Stimulated activated CD8-positive, alpha-beta memory T cell treated with anti-CD3 and anti-CD28 coated beads, Interleukin-15, amount 100 ng/mL, for 48 hours (primary cell): ENCODE measurements at regions not wholly inside any gene's neighbourhood (a gene's known extent, or its start where the extent isn't known, plus 50 kb on each side); places are given as distances from the start of the nearest gene placed in this dataset.
"Not testable (repeated sequence)": the region's sequence is repeated elsewhere in the genome, so short reads cannot be mapped to it uniquely, and the experiment has no call there.

Source experiments
- DNase-seq, 2 donors: peaks; one replicate each; pipeline ENCODE4 v3.0.0-alpha.2; 2020; ENCODE audit warnings: low read depth in 2 of 2

DNA sequence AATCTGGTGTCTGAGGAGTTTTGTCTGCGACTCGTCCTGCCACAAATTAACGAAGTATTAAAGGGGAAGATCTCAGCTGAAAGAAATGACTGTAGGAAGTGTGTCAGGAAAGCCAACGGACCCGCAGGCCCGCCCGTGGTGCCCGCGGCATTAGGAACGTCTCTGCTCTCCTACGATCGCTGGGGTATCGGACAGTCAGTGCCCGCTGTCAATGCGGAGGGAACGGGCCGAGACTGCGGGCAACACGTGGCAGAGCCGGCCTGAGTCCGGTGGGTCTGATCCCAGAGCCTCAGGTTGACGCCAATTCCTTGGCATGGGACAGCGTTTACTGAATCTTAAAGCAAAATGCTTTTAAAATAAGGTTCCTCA, 128.7 kb downstream of the KBTBD2 start:
- DNase-seq: no peak

DNA sequence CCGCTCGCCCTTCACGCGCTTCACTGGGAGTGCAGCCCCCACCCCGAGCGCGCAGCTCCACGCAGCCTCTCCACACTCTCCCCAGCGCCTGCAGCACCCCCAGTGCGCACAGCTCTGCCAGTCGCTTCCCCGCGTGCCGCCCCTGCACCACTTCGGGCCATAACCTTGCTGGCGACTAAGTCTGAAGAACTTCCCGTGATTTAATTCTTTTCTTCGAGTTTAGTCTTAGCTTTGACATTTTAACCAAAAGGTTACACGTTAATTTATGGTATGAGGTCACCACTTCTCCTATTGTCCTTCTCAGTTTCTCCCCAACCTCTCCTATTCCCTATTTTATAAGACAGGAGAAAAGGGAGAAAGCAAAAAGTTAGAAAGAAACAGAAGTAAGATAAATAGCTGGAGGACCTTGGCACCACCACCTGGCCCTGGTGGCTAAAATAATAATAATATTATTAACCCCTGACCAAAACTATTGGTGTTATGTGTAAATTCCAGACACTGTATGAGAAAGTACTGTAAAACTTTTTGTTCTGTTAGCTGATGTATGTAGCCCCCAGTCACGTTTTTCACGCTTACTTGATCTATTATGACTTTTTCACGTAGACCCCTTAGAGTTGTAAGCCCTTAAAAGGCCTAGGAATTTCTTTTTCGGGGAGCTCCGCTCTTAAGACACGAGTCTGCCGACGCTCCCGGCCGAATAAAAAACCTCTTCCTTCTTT, 129.2 kb downstream of the KBTBD2 start:
- not testable (repeated sequence) for DNase-seq

DNA sequence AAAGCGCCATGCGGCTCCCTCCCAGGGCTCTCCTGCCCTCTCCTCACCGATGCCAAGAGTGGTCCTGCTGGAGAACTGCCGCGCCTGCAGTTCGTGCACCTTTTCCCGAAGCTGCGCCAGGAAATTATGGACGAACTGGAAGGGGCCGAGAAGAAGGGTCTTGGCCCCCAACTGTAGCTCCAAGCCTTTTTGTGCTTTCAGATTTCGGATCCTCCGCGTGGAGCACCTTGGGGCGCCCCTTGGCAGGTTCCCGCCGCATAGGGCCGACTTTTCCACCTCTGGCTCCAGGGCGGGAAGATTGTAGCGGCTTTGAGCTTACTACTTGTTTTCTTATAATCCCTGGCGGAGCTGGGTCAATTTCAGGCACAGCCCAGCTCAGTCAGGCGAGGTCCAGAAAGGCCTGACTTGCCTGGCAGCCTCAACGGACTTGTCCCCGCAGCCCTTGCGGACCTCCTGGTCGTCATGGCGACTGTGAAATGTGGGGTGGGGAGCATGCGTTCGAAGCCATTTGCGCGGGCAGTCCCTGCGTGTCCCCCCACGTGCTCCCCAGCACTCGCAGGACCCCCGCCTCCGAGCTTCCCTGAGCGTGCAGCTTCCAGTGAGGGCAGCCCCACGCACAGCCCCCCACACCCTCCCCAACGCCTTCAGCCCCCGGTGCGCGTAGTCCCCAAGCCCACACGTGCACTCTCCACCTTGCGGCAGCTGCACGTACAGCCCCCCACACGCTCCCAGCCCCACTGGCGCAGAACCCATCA, 129.9 kb downstream of the KBTBD2 start:
- DNase-seq: no peak

GRCh38 chr7:32760755-32761154, 130.8 kb downstream of the KBTBD2 start:
- DNase-seq: not testable (repeated sequence)

GRCh38 chr7:32759859-32760258, 131.7 kb downstream of the KBTBD2 start:
- not testable (repeated sequence) for DNase-seq

DNA sequence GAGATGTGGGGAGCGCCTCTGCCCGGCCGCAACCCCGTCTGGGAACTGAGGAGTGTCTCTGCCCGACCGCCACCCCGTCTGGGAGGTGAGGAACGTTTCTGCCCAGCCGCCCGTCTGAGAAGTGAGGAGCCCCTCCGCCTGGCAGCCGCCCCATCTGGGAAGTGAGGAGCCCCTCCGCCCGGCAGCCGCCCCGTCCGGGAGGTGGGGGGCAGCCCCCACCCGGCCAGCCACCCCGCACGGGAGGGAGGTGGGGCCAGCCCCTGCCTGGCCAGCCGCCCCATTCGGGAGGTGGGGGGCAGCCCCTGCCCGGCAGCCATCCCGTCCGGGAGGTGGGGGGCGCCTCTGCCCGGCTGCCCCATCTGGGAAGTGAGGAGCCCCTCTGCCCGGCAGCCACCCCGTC, 137.7 kb downstream of the KBTBD2 start:
- DNase-seq: not testable (repeated sequence)

DNA sequence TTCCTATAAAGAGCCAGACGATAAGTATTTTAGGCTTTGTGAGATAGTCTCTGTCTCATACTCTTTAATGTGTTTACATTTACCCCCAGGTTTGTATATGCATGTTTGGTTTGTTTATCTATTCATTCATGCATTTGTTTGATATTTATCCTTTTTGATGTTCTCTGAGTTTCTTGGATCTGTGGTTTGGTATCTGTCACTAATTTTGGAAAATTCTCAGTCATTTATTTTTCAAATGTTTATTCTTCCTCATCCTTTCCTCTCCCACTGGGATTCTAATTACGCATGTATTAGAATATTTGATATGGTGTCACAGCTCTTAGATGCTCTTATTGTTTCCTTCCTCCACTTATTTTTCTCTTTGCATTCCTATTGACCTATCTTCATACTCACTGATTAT, 143.2 kb downstream of the KBTBD2 start:
- not testable (repeated sequence) for DNase-seq

DNA sequence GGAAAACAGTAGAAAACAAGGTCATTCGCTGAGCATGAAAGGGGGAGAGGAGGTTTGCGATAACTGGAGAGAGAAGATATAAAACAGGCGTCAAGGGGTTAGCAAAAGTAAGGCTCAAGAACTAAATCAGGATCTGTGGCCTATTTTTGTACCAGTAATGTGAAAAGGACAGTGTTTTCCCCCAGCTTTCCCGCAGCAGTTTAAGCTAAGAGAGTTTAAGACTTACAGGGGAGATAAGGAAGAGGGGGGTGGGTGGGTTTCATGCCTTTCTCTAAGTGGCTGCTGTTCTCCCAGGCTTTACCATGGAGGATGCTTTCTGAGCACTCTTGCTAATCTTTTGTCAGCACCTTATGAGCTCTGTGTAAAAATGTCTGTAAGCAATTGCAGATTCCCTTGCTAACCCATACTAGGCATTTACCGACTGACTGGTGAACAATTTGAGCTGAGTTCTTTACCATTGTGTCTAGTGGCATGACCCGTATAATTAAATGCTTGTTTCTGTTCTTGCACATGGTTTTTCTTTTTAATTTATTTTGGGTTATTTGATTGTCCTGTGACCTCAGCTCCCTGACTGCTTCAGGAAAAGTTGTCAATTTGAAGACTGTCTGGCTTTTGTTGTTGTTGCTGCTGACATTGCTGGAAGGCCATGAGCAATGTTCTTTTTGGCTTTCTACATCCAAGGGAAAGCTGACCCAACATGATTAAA, 144.0 kb downstream of the KBTBD2 start:
- DNase-seq: not testable (repeated sequence)

DNA sequence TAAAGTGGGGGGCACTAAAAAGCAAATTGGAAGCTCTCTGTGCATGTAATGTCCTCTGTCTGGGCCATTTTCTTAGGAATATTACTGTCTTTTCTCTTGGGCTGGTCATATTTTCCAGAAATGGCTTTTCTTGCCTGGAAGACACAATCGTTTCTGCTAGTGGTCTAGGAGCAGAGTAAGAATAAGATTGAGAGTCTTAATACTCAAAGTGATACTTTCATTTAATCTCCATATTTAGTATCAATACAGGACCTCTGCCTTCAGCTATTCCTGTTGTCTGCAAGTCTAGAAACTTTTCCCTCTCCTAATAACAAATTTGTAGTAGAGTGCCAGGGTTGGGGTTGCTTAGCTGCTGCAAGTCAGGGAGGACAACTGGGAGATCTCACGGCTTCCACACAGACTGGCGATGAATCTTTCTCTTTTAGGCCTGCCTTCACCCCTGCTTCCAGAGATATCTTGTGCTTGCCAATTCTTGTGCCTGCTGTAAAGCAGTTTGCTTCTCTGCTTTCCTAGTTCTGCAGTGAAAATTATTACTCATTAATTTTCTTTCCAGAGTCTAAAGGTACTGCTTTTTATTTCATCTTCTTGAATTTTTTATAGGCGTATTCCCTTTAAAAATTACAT, 149.6 kb downstream of the KBTBD2 start:
- DNase-seq: not testable (repeated sequence)

DNA sequence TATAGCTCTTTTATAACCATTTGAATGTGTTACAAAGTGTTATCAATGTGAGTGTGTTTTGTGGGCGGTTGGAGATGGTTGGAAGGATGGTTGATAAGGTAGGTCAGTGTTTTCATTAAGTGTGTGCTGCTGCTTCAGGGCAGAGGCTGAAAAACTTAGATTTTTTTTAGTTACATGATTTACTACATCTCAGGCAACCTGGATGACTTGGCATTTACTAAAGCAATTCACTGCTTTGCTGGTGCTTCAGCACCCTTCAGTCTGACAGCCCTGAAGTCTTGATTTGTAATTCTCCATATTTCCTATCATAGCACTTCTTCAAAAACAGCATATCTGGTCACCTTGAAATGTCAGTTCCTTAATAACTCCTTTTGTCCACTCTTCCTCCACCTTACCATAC, 151.8 kb downstream of the KBTBD2 start:
- not testable (repeated sequence) for DNase-seq

DNA sequence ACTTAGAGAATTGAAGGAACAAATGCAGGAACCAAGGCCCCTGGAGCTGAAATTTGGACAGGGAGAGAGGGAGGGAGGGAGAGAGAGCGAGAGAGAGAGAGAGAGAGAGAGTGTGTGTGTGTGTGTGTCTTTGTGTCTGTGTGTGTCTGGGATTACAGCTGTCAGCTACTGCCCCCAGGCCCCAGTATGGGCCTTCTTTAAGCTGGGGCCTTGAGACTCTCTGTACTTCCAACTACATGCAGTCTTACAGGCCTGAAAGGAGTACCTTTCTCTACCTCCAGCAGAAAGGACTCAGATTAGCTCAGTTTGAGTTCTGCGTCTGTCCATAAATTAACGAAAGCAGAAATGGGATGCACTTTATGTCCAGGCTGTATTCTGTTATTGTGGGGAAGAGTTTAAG, 153.2 kb downstream of the KBTBD2 start:
- DNase-seq: not testable (repeated sequence)

DNA sequence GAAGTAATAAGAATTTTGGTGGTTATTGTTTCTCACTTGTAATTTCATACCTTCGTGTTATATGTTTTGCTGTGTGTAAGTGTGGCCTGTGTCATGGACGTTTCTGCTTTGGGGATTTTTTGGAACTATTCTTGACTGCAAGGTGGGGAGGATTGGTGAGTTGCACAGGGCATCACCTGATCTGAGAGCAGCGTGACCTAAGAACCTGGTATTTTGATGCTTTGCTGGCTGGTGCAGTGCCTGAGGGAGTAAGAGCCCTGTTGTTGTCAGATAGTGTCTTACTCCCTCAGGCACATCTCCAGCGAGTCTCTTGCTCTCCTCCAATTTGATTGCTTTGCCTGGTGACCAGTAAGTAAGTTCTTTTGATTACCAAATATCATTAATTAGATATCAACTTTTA, 158.8 kb downstream of the KBTBD2 start:
- not testable (repeated sequence) for DNase-seq

DNA sequence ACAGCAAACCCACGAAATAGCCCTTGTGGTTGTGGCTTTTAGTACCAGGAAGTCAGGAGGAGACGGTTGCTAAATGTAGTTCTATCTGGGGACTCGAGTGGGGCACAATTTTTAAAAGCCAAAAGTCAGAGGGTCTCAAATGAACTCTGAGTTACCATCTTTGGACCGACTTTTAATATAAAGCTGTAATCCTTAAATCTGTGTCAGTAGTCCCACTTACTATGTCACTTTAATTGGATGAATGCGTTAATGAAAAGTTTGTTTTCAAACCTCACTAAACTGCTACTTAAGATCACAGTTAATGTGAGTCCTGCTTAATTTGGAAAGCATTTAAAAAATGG, 162.3 kb downstream of the KBTBD2 start:
- DNase-seq: not testable (repeated sequence)

DNA sequence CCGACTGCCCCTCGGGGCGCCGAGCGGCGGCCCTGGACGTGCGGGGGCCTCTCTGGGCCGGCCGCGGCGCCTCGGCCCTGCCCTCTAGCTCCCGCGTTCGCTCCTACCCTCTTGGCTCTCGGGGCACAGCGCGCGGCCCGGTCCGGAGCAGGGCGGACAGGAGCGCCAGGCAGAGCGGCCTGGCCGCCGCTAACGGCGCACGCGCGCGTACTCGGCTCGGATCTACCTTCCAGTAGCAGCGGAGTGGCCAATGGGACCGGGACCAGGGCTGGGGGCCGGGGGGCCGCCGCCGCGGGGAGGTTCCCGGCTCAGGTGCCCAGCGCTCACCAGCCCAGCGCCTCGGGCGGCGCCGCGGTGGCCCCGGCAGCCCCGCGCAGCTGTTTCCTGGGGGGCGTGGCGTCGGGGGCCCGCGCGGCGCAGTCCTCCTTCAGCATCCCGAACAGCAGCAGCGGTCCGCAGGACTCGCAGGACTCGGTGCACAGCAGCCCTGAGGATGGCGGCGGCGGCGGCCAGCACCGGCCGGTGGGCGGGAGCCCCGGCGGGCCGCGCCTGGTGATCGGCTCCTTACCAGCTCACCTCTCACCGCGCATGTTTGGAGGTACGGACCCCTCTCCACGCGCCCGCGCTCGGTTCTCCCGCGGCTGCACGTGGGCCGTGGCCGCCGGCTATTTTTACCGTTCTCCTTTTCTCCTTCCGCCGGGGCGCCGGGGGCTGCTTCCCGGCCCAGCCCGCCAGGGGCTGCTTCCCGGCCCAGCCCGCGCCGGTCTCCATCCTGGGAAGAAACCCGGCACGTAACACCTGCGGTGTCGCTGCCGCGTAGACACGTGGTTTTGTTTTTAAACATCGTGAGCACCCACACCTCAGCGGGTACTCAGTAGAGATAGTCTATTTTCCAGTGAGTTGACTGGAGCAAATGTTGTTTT, 162.9 kb downstream of the KBTBD2 start:
- DNase-seq: peak; percentile 10 to 25

DNA sequence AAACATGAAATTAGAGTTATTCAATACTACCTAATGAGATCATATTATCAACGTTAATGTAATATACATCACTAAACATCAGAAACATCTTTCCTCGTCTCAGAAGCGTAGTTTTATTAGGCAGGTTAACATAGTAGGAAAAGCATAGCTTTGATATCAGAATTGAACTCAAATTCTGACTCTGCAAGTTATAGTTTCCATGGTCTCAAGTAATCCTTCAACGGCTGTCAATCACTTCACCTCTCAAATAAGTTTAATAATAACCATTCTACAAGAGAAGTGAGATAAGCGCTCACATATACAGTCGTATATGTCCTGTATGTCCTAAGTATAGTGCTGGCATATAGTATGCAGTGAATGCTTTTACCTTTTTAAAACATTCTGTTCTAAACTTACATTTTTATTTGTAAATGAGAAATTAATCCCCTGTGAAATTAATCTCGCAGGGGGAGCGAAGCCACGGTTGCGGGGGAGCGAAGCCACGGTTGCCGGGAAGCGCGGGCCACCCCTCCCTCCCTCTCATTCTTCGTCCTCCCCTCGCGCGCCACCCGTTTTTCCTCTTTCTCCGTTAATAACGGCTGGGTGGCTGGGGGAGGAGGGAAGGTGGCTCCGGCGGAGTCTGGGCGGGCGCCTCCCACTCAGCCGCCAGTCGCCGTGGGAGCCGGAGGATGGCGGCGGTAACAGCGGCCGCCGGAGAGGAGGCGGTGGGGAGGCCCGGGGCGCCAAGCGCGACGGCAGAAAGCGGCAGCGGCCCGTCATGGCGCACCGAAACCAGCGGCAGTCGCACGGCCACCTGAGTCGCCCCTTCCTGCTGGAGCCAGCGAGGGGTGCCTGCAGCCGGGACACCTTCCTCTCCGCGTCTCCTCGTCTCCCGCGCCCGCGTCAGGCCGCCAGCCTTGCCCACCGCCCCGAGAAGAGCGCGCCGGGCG, 163.8 kb downstream of the KBTBD2 start:
- peak; percentile 13 to 20 for DNase-seq

DNA sequence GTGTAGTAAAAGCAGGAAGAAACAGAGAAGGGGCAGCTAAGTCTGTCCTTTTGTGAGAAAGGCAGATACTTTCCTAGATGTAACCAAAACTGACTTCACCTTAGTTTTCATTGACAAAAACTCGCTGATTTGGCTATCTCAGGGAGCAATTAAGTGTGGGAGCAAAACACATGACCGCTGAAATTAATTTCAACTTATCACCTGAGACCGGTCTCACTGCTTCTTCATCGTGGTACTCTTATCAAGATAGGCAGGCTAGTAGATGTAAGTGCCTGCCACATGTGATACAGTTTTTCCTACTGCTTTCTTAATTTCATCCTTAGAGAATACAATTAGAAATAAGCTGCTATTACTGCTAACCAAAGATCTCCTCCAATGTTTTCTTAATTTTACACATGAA, 168.7 kb downstream of the KBTBD2 start:
- not testable (repeated sequence) for DNase-seq

GRCh38 chr7:32694182-32694581, 197.4 kb downstream of the KBTBD2 start:
- DNase-seq: no peak

DNA sequence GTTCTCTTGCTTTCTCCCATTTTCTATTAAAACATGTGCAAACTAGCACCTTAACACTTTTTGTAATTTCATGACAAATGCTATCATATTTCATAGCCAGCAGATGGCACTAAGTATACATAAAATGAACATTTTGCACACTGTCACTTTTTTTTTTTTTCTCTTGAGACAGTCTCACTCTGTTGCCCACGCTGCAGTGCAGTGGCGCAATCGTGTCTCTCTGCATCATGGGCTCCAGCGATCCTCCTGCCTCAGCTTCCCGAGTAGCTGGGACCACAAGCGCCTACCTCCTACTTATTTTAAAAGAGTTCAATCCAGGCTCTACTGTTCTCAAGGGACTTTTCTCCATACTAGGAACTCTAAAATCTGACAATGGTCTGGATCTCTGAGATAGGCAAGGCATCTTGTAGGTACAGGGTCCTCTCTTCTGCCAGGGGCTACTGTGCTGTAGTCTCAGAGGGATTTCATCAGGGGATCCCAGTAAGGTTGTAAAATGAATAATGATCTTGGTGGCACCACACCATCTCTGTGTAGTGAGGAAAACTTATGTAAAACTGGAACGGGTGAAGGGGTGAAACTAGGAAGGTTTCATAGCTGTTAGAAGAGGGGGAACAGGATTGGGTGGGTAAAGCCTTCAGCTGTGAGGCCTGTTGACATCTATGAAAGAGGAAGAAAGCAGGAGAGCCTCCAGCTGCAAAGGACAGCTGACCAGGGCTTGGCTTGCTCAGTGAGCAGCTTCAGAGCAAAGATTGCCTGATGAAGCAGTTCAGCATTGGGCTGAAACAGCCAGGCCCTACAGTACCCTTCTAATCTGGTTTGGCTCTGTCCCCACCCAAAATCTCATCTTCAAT, 196.9 kb downstream of the AVL9 start:
- not testable (repeated sequence) for DNase-seq

- not testable (repeated sequence) for DNase-seq
Observed at GRCh38 chr7:32688092-32688491, 192.8 kb downstream of the AVL9 start.
